DOHH2 (cell line): ENCODE measurements at regions not wholly inside any gene's neighbourhood (a gene's known extent, or its start where the extent isn't known, plus 50 kb on each side); places are given as distances from the start of the nearest gene placed in this dataset.

Source experiments
- EZH2phosphoT487 ChIP-seq: fragments of 200-600 bp; sonication (generic); IDR thresholded peaks from 2 replicates; pipeline ENCODE4 v1.6.1; 2017; ENCODE audit warnings: borderline replicate concordance, mild to moderate bottlenecking, antibody characterized with exemption, low read length, moderate library complexity, mixed read lengths
- TF ChIP-seq, protein P1 (sequence below): fragments of 200-600 bp; sonication (generic); IDR thresholded peaks from one replicate; pipeline ENCODE4 v1.5.1; 2014; ENCODE audit warnings: antibody characterized with exemption, mild to moderate bottlenecking, low read depth, low read length; ENCODE audit not compliant: poor library complexity, severe bottlenecking

DNA sequence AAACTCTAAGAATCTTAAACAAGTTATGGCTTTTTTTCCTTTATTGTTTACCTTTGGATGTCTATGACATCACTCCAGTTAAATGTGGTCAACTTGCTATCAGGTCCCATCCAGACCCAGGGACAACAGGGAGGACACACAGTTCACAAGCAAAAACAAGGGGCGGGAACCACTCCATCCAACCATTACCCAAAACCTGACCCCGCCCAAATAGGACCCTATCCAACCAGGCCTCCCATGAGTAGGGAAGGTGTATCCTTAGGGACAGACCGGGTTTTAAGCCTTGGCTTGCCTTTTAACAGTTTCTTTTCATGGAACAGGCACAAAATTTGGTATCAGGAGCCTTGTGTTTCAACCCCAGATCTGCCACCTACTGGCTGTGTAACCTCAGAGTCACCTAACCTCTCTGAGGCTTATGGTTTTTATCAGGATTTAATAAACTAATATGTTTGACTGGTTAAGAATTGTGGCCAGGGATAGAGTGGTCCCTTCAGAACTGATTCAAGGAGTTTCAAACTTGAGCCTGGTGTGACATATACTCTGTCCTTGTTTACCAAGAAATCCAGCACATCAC is 127.7 kb upstream of the RAD23B start:
- TF ChIP-seq, protein P1, sequence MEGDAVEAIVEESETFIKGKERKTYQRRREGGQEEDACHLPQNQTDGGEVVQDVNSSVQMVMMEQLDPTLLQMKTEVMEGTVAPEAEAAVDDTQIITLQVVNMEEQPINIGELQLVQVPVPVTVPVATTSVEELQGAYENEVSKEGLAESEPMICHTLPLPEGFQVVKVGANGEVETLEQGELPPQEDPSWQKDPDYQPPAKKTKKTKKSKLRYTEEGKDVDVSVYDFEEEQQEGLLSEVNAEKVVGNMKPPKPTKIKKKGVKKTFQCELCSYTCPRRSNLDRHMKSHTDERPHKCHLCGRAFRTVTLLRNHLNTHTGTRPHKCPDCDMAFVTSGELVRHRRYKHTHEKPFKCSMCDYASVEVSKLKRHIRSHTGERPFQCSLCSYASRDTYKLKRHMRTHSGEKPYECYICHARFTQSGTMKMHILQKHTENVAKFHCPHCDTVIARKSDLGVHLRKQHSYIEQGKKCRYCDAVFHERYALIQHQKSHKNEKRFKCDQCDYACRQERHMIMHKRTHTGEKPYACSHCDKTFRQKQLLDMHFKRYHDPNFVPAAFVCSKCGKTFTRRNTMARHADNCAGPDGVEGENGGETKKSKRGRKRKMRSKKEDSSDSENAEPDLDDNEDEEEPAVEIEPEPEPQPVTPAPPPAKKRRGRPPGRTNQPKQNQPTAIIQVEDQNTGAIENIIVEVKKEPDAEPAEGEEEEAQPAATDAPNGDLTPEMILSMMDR: peak; percentile 29
- TF ChIP-seq EZH2phosphoT487: no peak
